G401 (cell line): ENCODE measurements at regions not wholly inside any gene's neighbourhood (a gene's known extent, or its start where the extent isn't known, plus 50 kb on each side); places are given as distances from the start of the nearest gene placed in this dataset.
"Not testable (repeated sequence)": the region's sequence is repeated elsewhere in the genome, so short reads cannot be mapped to it uniquely, and the experiment has no call there.

ENCODE experiments used
- DNase-seq: peaks from one replicate; pipeline ENCODE4 v3.0.0-alpha.2; 2015; ENCODE audit warnings: low spot score
- in situ Hi-C: cut with HindIII; loops from 2 replicates; pipeline ENCODE4 v1.10.0; 2016; ENCODE audit warnings: low sequenced_read_pairs, mixed read lengths

- in situ Hi-C loops = no loop called here
- no peak for DNase-seq
These were observed 663.6 kb downstream of the GBE1 start for GRCh38 chr3:81097889-81098288.

GRCh38 chr3:81095956-81096355 is 665.5 kb downstream of the GBE1 start:
- no peak for DNase-seq
- in situ Hi-C loops = no loop called here

GRCh38 chr3:81094986-81095385 is 666.5 kb downstream of the GBE1 start:
- DNase-seq = no peak
- in situ Hi-C loops = no loop called here

GRCh38 chr3:81087607-81088006 is 673.8 kb downstream of the GBE1 start:
- in situ Hi-C loops = no loop called here
- DNase-seq = no peak

- in situ Hi-C loops = no loop called here
- no peak for DNase-seq
These were observed 675.1 kb downstream of the GBE1 start for GRCh38 chr3:81086348-81086747.

- in situ Hi-C loops = no loop called here
- no peak for DNase-seq
These were observed 680.8 kb downstream of the GBE1 start for GRCh38 chr3:81080608-81081007.

- no peak for DNase-seq
These were observed 688.9 kb downstream of the GBE1 start for GRCh38 chr3:81072591-81072990.

GRCh38 chr3:81068546-81068945 is 692.9 kb downstream of the GBE1 start:
- no peak for DNase-seq
- in situ Hi-C loops = no loop called here

More at GRCh38 chr3:81072591-81072990, 688.9 kb downstream of the GBE1 start:
- in situ Hi-C loops = no loop called here

GRCh38 chr3:81063896-81064295 is 697.5 kb downstream of the GBE1 start:
- DNase-seq = no peak
- in situ Hi-C loops = no loop called here

GRCh38 chr3:81051133-81051532 is 710.3 kb downstream of the GBE1 start:
- DNase-seq, in situ Hi-C loops: not testable (repeated sequence)

- no peak for DNase-seq
- in situ Hi-C loops = no loop called here
These were observed 713.3 kb downstream of the GBE1 start for GRCh38 chr3:81048058-81048665.

- in situ Hi-C loops = no loop called here
- no peak for DNase-seq
These were observed 715.5 kb downstream of the GBE1 start for GRCh38 chr3:81045976-81046375.

- in situ Hi-C loops = no loop called here
- DNase-seq = no peak
These were observed 716.2 kb downstream of the GBE1 start for GRCh38 chr3:81045246-81045645.

GRCh38 chr3:81043660-81044199 is 717.7 kb downstream of the GBE1 start:
- no peak for DNase-seq
- in situ Hi-C loops = no loop called here

- in situ Hi-C loops = no loop called here
- no peak for DNase-seq
These were observed 718.4 kb downstream of the GBE1 start for GRCh38 chr3:81043009-81043408.

- in situ Hi-C loops = no loop called here
- no peak for DNase-seq
These were observed 720.1 kb downstream of the GBE1 start for GRCh38 chr3:81041331-81041730.

- in situ Hi-C loops = no loop called here
These were observed 721.3 kb downstream of the GBE1 start for GRCh38 chr3:81040107-81040506.

GRCh38 chr3:81033684-81034083 is 727.8 kb downstream of the GBE1 start:
- in situ Hi-C loops = no loop called here
- DNase-seq = no peak

More at GRCh38 chr3:81040107-81040506, 721.3 kb downstream of the GBE1 start:
- DNase-seq = no peak

GRCh38 chr3:81033185-81033584 is 728.3 kb downstream of the GBE1 start:
- in situ Hi-C loops = no loop called here
- no peak for DNase-seq

GRCh38 chr3:81029861-81030260 is 731.6 kb downstream of the GBE1 start:
- no peak for DNase-seq
- in situ Hi-C loops = no loop called here

- no peak for DNase-seq
These were observed 734.1 kb downstream of the GBE1 start for GRCh38 chr3:81027344-81027743.

More at GRCh38 chr3:81027344-81027743, 734.1 kb downstream of the GBE1 start:
- in situ Hi-C loops = no loop called here
